GM19455 (cell line): ENCODE measurements at regions not wholly inside any gene's neighbourhood (a gene's known extent, or its start where the extent isn't known, plus 50 kb on each side); places are given as distances from the start of the nearest gene placed in this dataset.

Source experiments
- ATAC-seq: cut with Tn5 transposase; IDR thresholded peaks from one replicate; pipeline ENCODE4 v1.9.1; 2021; ENCODE audit not compliant: unreplicated experiment

GRCh38 chr4:45795135-45795534 lies 328.7 kb downstream of the GABRG1 start:
- ATAC-seq = no peak

- ATAC-seq = no peak
Measured at GRCh38 chr4:45778514-45778913, 345.3 kb downstream of the GABRG1 start.

- ATAC-seq = no peak
Measured at GRCh38 chr4:45776146-45776545, 347.7 kb downstream of the GABRG1 start.

GRCh38 chr4:45770958-45771357 lies 352.9 kb downstream of the GABRG1 start:
- no peak for ATAC-seq

- ATAC-seq = no peak
Measured at GRCh38 chr4:45765521-45765920, 358.3 kb downstream of the GABRG1 start.

- no peak for ATAC-seq
Measured at GRCh38 chr4:45751877-45752530, 371.9 kb downstream of the GABRG1 start.

GRCh38 chr4:45750721-45751120 lies 373.1 kb downstream of the GABRG1 start:
- ATAC-seq = no peak

- no peak for ATAC-seq
Measured at GRCh38 chr4:45745741-45746140, 378.1 kb downstream of the GABRG1 start.

GRCh38 chr4:45741897-45742296 lies 382.0 kb downstream of the GABRG1 start:
- ATAC-seq = no peak

- no peak for ATAC-seq
Measured at GRCh38 chr4:45732161-45732560, 391.7 kb downstream of the GABRG1 start.

GRCh38 chr4:45716093-45716492 lies 407.8 kb downstream of the GABRG1 start:
- no peak for ATAC-seq

- ATAC-seq = no peak
Measured at GRCh38 chr4:45713996-45714395, 409.9 kb downstream of the GABRG1 start.

- ATAC-seq = no peak
Measured at GRCh38 chr4:45701621-45702020, 422.2 kb downstream of the GABRG1 start.

- ATAC-seq = no peak
Measured at GRCh38 chr4:45693746-45694145, 430.1 kb downstream of the GABRG1 start.

- no peak for ATAC-seq
Measured at GRCh38 chr4:45692131-45692735, 431.6 kb downstream of the GABRG1 start.

- ATAC-seq = no peak
Measured at GRCh38 chr4:45688341-45688740, 435.5 kb downstream of the GABRG1 start.

- no peak for ATAC-seq
Measured at GRCh38 chr4:45679411-45679810, 444.4 kb downstream of the GABRG1 start.

- no peak for ATAC-seq
Measured at GRCh38 chr4:45668128-45668527, 455.7 kb downstream of the GABRG1 start.

- no peak for ATAC-seq
Measured at GRCh38 chr4:45663628-45664081, 460.2 kb downstream of the GABRG1 start.

GRCh38 chr4:45663003-45663402 lies 460.9 kb downstream of the GABRG1 start:
- ATAC-seq = no peak

GRCh38 chr4:45661893-45662292 lies 462.0 kb downstream of the GABRG1 start:
- no peak for ATAC-seq

- no peak for ATAC-seq
Measured at GRCh38 chr4:45650545-45650944, 473.3 kb downstream of the GABRG1 start.

- ATAC-seq = no peak
Measured at GRCh38 chr4:45648846-45649245, 475.0 kb downstream of the GABRG1 start.
